ENCODE measurements at regions not wholly inside any gene's neighbourhood (a gene's known extent, or its start where the extent isn't known, plus 50 kb on each side); places are given as distances from the start of the nearest gene placed in this dataset.

DNA sequence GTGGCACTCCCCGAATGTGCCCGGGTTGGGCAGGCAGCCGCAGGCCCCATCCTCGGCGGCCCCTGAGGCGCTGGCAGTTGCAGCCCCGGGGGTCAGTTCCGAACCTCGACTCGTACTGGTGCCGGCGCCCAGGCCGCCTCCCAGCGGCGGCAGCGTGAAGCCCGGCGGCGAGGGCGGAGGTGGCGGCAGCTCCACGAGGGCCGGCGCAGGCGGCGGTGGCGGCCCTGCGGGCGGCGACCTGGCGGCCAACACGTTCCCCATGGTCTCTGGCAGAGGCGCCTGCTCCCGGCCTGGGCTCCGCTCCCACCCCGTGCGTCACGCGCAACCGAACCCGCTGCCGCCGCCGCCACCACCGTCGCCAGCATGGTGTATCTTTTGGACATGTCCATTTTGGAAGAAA lies 196.3 kb downstream of the CCDC74A start:
- TF ChIP-seq CEBPB (IDR thresholded peaks at IDR 0.05; ENCODE audit: borderline replicate concordance in 1 of 2, low read depth in 2 of 2, low read length in 2 of 2) (no peak), TBL1XR1 (IDR thresholded peaks at IDR 0.05; ENCODE audit: low read depth, low read length) (no peak), SUZ12 (IDR thresholded peaks at IDR 0.05; ENCODE audit: unreplicated experiment) (no peak)
